ENCODE measurements at regions not wholly inside any gene's neighbourhood (a gene's known extent, or its start where the extent isn't known, plus 50 kb on each side); places are given as distances from the start of the nearest gene placed in this dataset.

DNA sequence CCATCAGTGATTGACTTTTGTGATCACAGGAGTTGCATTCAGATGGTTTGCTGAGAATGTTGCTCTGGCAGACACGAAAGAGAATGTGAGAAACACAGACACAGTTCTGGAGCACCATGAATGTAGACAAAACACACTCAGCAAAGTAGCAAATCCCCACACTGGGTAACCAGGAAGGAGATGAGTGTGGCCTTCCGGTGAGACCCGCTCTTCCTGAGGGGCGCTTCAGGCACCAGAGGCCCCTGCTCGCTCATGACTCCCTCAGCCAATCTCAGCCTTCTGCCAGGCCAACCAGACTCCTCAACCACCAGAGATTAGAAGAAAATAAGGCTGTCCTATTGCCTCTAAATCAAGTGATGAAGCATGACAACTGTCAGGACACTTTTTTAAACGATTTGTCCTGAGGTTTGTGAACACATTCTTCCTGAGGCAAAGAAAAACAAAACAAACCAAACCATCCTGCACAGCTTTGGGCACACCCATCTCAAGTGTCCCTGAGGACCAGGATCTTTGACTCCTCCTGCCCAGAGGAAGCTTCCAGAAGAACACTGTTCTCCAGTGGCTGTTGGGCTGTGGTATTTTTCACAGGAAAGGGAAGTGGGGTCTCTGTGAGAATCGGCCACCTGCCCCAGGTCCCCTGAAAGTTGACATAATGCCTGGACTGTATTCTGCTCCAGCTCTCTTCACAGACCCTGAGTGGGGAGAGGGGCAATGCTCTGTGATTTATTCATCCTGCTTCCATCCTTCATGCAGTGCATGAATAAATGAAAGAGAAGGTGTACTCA lies 152.8 kb downstream of the BCL11A start:
- DNase-seq (ENCODE audit: low spot score in 2 of 2) (no peak), FAIRE-seq (no peak)

DNA sequence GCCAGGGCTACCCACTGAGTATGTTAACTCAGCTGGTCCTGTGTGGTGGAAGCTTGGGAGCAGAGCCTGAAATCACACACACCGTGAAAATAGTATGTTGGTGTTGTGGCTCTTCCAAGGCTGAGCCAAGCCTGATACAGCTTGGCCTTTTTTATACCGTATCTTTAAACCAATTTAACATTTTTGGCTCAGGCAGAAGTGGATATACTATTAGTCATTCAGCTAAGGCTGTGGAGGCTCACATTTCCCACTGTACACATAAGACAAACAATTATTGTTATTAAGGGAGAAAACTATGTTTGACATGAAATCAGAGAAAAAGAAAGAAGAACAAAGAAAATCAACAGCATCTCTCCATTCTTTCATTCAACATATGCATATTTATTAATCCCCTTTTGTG lies 159.0 kb downstream of the BCL11A start:
- DNase-seq (ENCODE audit: low spot score in 2 of 2) = no peak
- no peak for FAIRE-seq

DNA sequence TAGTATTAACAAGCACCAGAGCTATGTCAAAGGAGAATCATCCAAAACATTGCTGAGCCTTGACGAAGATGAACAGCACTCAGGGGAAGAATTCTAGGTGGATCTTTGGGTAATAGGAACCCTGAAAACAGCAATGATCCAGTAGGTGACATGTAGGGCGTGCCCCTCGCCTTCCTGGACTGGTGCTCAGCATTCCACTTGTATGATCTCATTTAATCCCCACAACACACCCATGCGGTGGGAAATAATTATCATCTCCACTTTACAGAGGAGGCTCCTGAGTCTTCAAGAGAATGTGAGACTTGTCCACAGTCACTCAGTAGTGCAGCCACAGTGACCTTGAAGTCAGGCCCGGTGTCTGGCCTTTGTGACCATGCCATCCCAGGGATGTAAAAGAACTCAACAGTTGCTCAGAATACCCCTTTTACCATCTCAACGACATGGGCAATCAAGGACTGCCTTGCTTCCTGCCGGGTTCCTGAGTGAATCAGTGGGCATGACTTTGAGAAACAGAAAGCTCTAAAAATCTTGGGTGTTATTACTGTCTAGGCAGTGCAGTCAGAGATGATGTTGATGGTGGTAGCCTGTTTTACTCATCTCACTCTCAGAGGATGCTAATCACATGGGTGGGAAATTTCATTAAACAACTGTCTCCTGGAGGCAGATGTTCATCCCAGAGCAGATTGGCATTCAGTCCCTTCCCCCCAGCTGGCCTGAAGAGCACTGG lies 161.6 kb downstream of the BCL11A start:
- FAIRE-seq (no peak), DNase-seq (ENCODE audit: low spot score in 2 of 2) (no peak)

DNA sequence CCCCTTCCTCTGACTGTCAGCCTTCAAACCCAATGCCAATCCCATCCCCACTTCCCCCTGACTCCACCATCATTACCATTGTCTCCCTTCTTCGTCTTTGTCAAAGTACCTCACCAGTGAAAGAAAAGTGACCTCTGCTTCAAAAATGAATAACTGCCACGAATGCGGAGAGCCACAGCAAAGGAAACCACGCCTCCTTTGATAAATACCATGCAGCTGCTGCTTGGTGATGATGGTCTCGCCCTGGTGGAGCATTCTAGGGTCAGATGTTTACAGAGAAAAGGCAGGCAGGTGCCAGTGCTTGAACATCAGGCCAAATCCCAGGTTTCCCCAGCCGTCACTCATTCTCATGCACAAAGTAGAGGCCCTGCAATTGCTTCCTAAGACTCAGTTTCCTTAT lies 162.2 kb downstream of the BCL11A start:
- DNase-seq (ENCODE audit: low spot score in 2 of 2) = no peak
- FAIRE-seq = no peak

DNA sequence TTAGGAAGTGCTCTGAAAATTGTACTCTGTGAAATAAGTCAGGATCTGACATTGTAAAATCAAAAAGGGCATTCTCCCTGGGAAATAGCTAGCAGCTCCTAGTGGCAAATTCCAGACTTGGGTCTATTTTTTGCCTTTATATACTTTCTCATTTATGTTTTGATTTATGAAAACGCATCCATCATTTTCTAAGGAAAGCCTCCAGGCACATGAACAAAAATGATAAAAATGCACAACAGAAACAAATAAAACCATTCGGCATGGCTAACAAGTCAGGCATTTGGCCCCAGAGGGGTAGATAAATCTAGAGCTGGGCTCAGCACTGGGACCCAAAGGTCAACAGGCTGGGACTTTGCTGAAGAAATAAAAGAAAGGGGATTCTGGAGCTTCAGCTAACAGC lies 167.0 kb downstream of the BCL11A start:
- FAIRE-seq = no peak
- DNase-seq (ENCODE audit: low spot score in 2 of 2) = no peak

DNA sequence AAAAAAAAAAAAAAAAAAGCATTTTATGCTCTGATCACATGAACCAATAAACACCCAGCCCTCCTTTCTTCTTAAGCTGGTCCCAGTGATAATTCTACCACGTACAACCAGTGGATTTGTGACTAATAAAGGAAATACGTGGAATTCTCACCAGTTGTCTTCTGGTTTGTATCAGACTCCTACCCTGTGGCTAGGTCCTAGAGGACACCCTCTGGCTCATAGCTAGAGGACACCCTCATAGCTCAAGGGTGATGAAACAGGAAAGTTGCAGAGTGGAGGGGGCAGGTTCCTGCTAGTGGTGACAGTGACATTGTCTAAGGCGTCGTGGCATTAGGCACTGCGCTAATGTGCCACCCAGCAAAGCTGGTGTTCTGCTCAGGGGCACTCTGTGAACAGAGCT lies 167.8 kb downstream of the BCL11A start:
- DNase-seq (ENCODE audit: low spot score in 2 of 2) (no peak), FAIRE-seq (no peak)

DNA sequence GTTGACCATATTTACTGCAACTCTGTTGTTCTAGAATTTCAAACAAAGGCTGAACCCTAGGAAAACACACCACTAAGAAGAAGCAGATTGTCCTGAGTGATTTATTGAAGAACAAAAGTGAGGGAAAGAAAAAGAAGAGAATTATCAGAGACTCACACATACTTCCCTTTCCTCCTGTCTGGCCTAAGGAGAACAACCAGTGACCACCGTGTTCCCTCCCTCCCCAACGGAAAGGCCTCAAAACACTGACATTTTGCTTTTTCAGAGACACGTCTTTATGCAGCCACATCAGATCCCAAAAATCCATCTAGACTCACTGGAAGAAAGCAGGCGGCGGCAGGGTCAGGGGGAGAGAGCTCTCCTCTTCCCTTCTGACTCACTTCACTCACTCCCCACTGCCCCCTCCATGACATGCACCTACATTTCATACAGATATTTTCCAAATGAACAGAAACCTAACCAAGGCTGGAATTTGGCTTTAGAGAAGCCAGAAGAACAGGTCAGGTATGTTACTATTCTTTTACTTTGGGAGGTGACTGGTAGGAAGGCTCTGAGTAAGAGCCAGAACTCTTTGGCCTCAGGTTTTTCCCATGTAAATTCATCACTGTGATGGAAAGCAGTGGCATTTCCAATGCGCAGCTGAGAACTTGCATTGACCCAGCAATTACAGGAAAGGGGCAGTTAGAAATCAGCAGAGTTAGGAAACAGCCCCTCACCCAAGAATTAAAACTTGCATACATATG lies 169.9 kb downstream of the BCL11A start:
- FAIRE-seq = no peak
- DNase-seq (ENCODE audit: low spot score in 2 of 2) = no peak

DNA sequence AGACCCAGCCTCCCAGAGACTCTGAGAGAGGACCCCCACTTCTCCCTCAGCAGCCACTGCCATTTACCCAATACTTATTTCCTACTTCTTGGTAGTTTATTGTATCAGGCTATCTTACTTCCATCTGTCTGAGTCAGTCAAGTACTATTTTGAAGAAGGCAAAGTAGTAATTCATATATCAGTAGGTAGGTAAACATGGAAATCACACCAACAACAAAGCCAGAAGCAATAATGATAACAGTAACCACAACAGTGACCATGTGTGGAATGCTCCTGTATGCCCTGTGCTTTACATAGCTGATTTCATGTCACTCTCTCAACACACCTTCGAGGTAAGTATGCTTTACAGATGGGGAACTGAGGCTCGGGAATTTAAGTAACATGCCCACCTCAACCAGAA lies 173.0 kb downstream of the BCL11A start:
- no peak for DNase-seq (ENCODE audit: low spot score in 2 of 2)
- FAIRE-seq = no peak

DNA sequence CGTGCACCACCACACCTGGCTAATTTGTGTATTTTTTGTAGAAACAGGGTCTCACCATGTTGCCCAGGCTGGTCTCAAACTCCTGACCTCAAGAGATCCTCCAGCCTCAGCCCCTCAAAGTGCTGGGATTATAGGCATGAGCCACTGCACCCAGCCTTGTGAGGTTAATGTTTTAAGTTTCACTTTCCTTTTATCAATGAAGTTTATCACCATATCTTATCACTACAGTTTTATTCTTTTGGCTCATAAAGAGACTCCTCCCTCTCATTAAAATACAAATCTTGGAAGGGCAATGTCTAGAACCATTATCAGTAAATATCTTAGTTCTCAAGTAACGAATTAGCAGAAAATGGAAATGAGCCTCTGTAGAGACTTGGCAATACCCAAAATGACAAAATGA lies 173.8 kb downstream of the BCL11A start:
- FAIRE-seq (no peak), DNase-seq (ENCODE audit: low spot score in 2 of 2) (no peak)

DNA sequence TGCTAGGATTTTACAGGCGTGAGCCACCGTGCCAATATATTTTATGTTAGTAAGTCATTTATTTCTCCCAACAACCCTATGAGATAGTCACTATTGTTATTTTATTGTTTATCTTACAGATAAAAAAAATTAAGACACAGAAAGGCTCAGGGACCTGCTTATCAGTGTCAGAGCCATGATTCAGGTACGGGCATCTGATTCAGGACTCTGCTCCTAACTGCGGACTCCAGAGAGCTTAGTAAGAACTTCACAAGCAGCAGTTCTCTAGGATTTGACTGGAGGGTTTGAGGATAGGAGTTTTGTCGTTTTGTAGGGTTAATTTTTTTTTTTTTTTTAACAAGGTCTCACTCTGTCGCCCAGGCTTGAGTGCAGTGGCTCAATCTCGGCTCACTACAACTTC lies 174.2 kb downstream of the BCL11A start:
- FAIRE-seq (no peak), DNase-seq (ENCODE audit: low spot score in 2 of 2) (no peak)

DNA sequence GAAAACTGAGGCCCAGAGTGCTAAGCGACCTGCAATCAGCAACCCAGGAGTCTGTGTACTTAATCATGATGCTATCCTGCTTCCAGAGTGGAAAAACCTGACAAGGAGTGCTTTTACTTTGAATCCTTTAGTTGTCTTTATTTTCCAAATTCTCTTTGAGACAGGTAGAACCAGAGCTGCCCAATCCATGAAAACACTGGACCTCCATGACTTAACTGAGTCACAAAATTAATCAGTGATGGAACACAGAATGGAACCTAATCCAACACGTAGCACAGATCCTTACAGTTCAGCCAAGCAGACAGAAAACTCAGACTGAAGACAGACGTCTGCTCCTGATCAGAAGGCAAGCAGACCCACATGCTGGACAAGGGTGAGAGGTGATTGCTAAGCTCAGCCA lies 175.6 kb downstream of the BCL11A start:
- no peak for DNase-seq (ENCODE audit: low spot score in 2 of 2)
- FAIRE-seq = no peak

DNA sequence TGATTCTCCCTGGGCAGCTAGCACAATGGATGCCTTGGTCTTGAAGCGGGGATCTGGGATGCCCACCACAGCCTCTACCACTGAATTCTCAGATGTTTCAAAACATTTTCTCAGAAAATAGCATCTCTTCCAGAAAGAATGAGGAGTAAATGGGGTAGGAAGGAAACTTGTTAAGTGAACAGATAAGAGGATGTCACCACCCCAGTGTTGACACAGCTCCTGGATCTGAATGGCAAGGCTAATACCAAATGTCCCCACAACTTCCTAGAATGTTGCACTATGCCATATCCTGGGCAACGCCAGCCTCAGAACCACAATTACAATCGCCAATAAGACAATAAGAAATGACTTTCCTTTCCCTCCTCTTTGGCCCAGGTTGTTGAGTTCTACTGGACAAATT lies 177.2 kb downstream of the BCL11A start:
- DNase-seq (ENCODE audit: low spot score in 2 of 2) (no peak), FAIRE-seq (no peak)

DNA sequence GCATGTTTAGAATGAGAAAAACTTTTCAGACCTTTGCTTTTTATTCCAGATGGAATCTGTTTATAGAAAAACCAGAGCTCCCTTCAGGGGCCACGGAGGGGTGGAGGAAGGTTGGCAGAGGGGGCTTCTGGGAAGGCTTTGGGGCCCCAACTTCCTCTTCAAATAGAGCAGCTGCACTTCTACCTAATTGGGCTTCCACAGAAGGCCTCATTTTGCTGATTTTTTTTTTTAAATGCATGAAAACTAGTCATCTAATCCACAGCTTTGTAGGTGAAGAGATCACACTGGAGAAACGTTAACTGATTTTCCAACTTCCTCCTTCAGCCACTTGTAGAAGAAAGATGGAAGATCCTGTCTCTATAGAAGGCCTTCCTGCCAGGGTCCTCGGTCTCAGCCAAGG lies 181.8 kb downstream of the BCL11A start:
- no peak for DNase-seq (ENCODE audit: low spot score in 2 of 2)
- FAIRE-seq = no peak

DNA sequence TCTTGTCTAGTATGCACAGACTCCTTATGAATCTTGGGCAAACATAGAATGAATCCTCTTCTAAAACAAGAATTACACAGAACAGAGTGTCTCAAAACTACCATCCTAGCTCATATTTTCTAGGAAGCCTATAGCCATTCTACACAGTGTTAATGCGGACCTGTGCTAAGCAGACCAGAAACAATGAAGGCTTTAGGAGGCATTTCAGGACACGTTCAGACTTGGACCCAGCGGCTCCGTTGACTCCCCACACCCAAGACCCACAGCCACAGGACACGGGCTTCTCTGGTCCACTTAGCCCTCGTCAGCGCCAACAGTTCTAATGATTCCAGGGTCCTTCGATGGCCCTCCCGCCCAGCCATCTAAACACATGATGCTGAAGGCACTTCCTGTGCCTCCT lies 182.2 kb downstream of the BCL11A start:
- DNase-seq (ENCODE audit: low spot score in 2 of 2) = no peak
- no peak for FAIRE-seq

DNA sequence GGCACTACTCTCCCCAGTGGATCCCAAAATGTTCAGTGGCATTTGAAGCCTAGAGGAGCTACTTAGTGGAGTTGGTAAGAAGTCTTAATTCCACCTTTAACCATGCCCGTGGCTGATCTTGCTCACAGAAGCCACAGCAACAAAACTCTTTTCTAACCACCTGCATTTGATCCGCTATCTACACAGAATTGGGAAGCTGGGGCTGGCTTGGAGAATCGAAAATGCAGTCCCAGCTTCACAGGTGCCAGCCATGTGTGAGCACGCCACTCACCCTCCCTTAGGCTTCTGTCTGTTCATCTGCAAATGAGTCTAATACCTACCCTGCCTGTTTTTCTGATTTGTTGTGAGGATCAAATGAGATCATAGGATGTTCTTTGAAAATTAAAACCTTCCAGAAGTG lies 182.6 kb downstream of the BCL11A start:
- FAIRE-seq = no peak
- no peak for DNase-seq (ENCODE audit: low spot score in 2 of 2)

DNA sequence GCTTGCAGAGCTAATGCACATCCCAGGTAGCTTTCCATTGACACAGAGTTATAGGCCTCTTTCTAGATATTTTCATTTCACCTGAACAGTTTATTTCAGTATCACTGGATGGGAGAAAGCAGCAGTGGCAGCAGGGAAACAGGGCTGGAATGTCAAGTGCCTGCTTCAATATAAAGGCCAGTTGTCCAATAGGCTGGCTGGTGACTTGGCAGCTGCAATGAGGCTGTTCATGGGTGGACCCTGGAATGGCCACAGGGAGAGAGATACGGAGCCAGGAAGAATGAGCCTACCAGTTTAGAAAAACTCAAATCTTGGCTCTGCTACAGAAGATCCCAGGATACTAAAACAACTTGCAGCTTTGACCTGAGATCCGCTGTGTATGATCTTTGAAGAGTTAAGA lies 185.0 kb downstream of the BCL11A start:
- DNase-seq (ENCODE audit: low spot score in 2 of 2) (no peak), FAIRE-seq (no peak)

DNA sequence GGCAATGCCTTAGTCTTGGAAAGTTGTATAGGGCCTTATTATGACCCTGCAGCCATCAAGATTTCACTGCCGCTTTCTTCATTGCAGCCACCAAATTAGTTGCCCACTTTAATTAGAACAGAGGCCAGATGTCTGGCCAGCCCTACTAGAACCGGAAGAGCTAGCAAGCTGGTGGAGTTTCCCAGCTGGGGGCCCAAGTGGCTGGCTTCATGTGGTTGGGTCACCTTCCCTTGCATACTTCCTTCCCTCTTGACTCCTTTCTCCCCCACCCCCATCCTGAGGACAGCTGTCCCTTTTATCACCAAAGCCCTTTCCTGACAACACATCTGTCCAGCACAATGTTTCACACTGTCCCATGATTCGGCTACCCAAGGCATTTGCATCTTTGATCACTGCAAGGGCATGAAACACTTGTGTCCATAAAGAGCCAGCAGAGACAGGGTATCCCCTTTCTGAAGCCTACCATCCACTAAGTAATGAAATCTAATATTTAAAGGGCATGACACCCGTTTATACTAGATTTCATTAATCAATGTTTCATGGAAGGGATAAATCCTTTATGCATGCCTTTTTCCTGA lies 187.2 kb downstream of the BCL11A start:
- FAIRE-seq (no peak), DNase-seq (ENCODE audit: low spot score in 2 of 2) (no peak)

DNA sequence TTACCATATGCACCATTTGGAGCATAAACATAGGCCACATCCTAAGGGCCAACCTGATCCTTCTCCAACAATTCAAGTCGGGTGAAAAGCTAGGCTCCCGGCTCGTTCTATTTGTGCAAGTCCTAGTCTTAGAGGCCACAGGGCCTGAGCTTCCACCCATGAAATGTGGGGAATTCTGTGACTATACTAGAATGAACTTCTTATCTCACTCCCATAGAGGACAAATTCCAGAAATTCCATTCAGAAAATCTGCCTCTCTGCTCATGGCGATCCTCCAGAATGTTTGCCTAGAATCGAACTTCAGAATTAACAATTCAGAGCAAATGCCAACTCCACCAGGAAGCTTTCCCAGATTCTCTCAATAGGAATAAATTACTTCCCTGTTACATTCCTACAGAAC lies 187.9 kb downstream of the BCL11A start:
- no peak for DNase-seq (ENCODE audit: low spot score in 2 of 2)
- FAIRE-seq = no peak

DNA sequence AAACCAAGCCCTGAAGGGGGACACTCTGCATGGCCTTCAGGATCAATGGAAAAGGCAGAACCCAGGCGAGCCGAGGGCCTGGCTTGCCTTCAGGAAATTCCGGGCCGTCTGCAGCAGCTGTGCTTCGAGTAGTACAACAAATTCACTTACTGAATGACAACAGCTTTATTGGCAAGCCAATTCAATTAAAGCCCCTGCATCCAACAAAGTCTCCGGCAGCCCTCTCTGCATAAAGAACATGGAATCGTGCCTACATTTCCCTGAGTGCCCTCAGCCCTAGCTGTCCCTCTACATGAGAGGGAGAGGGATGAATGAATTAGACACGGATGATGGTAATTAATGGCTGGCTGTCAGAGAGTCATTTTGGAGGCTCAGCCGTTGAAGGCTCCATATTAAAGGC lies 189.0 kb downstream of the BCL11A start:
- DNase-seq (ENCODE audit: low spot score in 2 of 2) (no peak), FAIRE-seq (no peak)

DNA sequence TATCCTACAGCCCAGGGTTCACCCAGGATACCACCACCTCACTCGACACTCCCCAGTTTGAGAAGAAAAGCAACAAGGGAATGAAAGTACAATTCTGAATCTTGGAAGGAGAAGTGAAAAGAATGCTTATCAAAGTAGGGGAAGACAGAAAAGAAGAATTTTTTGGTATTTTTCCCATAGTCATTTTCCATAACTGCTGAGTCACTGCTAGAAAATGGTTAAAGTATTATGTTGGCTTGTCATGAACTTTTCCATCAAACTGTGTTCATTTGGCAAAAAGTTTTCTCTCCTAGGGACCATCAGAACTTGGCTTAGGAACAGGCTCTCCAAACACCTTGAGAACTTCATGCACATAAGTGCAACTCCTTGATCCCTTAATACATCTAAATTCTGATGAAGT lies 192.0 kb downstream of the BCL11A start:
- DNase-seq (ENCODE audit: low spot score in 2 of 2) (no peak), FAIRE-seq (no peak)

DNA sequence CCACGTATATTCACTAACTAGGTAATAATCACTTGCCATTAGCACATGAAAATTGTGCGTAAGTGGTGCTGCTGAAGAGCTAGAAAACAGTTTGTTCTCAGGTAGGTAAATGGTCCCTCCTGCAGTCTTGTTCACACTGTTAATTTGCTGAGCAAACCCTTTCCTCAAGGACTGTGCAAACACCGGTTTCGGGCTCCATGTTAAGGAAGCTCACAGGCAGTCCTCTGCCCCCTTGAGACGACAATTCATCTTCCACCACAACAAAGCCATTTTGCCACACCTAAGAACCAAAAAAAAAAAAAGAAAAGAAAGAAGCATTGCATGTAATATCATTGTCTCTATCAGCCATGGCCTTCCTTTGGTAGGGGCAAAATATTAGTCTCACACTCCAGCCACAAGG lies 193.9 kb downstream of the BCL11A start:
- FAIRE-seq (no peak), DNase-seq (ENCODE audit: low spot score in 2 of 2) (no peak)
